ENCODE measurements at regions not wholly inside any gene's neighbourhood (a gene's known extent, or its start where the extent isn't known, plus 50 kb on each side); places are given as distances from the start of the nearest gene placed in this dataset.

DNA sequence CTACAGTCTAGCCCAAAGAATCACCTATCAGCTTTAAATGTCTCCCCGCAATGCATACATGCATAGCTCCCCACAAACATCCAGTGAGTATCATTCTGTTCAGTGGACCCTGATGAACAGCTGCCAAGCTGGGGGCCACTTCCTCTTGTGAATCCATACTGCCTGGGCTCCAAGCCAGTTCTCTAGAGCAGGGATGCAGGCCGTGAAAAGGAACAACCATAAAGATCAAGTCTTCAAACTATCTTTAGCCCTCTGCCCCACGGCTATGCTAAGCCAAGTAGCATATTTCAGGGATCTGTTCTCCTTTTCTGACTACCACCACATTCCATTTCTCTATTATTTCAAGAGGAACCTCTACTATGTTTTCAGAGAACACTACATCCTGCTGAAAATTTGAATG is 191.7 kb upstream of the BTBD3 start:
- TF ChIP-seq POLR2A (IDR thresholded peaks at IDR 0.05; ENCODE audit: low read length) (no peak), GATA1 (IDR thresholded peaks at IDR 0.05; ENCODE audit: low read depth, low read length) (no peak)
- DNase-seq, result no peak

DNA sequence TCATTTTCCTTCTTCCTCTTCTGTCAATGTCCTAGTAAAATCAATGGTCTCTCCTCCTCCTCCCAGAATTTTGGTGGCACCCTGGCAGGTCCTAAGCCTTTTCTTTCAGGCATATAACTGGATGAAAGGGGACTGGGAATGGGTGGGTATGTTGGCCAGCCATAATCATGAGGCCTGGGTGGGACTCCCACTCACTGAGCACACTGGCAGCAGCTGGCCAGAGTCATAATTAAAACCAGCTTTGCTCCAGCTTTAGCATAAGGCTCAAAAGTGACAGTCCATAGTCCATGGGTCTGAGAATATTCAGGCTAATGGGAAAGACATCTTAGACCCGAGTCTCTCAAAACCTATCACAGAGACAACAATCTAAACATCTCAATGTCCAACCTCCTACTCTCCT is 190.0 kb upstream of the BTBD3 start:
- no peak for DNase-seq
- no peak for TF ChIP-seq GATA1 (IDR thresholded peaks at IDR 0.05; ENCODE audit: low read depth, low read length)
- TF ChIP-seq POLR2A (IDR thresholded peaks at IDR 0.05; ENCODE audit: low read length), result no peak

DNA sequence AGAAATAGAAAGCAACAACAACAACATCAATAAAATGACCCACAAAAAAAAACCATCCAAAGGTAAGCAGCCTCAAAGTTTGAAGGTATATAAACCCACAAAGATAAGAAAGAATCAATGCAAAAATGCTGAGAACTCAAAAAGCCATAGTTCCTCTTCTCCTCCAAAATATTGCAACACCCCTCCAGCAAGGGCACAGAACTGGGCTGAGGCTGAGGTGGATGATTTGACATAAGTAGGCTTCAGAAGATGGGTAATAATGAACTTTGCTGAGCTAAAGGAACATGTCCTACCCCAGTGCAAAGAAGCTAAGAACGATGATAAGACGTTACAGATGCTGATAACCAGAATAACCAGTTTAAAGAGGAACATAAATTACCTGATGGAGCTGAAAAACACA is 188.8 kb upstream of the BTBD3 start:
- no peak for TF ChIP-seq GATA1 (IDR thresholded peaks at IDR 0.05; ENCODE audit: low read depth, low read length)
- TF ChIP-seq POLR2A (IDR thresholded peaks at IDR 0.05; ENCODE audit: low read length), result no peak
- no peak for DNase-seq

DNA sequence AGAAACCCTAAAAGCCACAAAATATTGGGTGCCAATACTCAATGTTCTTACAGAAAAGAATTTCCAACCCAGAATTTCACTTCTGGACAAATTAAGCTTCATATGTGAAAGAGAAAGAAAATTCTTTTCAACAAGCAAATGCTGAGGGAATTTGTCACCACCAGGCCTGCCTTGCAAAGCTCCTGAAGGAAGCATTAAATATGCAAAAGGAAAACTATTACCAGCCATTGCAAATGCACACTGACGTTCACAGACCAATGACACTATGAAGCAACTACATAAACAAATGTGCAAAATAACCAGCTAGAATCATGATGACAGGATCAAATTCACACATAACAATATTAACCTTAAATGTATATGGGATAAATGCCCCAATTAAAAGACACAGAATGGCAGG is 187.9 kb upstream of the BTBD3 start:
- TF ChIP-seq POLR2A (IDR thresholded peaks at IDR 0.05; ENCODE audit: low read length), result no peak
- TF ChIP-seq GATA1 (IDR thresholded peaks at IDR 0.05; ENCODE audit: low read depth, low read length), result no peak
- DNase-seq, result no peak

DNA sequence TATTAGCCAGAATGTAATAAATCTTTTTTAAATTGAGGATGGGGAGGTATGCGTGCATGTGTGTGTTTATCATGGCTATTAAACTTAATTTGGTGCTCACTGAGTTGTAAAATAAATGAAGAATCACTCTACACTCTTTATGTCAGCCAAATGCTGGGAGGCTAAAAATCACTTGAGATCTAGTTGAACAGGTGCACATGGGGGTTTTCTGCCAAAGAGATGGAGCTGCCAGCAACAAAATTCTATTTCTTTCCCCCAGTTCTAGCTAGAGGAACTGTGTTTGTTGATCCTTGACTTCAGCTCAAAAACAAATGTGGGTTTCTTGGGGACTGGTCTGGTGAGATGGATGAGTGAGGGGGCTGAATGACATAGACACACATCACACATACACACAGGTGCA is 183.3 kb upstream of the BTBD3 start:
- no peak for DNase-seq

DNA sequence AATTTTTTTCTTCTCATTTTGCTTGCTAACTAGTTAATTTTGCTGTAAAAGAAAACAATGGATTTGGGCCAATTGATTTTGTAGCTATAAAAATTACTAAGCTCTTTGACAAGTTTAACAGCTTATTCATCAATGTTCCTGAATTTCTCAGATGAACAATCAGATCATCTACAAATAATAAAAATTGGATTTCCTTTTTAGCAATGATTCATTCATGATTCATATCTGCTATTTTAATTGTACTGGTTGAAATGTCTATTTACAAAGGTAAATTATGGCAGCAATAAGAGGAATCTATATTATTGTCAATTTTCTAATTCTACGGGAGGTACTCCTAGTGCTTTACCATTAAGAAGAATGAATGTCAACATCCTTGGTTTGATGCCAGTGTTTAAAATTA is 178.8 kb upstream of the BTBD3 start:
- TF ChIP-seq GATA1 (IDR thresholded peaks at IDR 0.05; ENCODE audit: low read depth, low read length) (no peak), POLR2A (IDR thresholded peaks at IDR 0.05; ENCODE audit: low read length) (no peak)
- DNase-seq, result no peak

More for the DNA sequence above, 183.3 kb upstream of the BTBD3 start:
- TF ChIP-seq POLR2A (IDR thresholded peaks at IDR 0.05; ENCODE audit: low read length) (no peak), GATA1 (IDR thresholded peaks at IDR 0.05; ENCODE audit: low read depth, low read length) (no peak)

DNA sequence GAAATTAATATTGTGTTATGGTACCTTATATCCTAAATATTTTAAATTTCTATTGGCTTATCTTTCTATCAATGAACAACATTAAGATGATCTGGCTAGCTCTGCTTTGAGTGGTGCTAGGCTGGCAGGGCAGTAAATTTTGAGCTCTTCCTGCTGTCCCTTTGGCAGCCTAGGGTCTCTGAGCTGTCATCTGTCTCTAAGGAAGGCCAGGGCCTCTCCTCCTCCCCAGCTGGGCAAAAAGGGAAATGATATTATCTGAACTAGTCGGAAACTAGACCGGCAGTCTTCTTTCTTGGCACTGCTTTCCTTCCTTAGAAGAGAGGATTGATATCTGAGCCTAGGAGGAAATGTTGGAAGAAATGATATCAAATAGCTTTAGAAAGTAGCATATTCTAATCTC is 176.7 kb upstream of the BTBD3 start:
- TF ChIP-seq GATA1 (IDR thresholded peaks at IDR 0.05; ENCODE audit: low read depth, low read length) (no peak), POLR2A (IDR thresholded peaks at IDR 0.05; ENCODE audit: low read length) (no peak)
- DNase-seq, result no peak

DNA sequence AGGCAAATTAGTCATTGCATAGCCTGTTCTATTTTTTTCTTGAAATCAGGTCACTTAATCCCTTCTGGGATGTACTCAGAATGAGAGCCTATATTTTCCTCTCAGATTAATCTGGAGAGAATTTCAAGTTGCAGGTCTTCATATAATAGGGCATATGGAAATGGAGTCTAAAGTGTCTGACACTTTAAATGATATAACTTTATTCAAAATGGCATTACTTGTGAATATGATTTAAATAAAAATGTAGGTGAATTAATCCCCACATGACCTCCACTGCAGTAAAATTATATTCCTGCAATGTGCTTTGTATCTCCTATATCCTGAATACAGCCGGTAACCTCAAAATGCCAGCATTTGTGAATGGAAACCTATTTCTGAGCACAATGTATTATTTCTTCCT is 172.5 kb upstream of the BTBD3 start:
- TF ChIP-seq POLR2A (IDR thresholded peaks at IDR 0.05; ENCODE audit: low read length), result no peak
- no peak for TF ChIP-seq GATA1 (IDR thresholded peaks at IDR 0.05; ENCODE audit: low read depth, low read length)
- no peak for DNase-seq

DNA sequence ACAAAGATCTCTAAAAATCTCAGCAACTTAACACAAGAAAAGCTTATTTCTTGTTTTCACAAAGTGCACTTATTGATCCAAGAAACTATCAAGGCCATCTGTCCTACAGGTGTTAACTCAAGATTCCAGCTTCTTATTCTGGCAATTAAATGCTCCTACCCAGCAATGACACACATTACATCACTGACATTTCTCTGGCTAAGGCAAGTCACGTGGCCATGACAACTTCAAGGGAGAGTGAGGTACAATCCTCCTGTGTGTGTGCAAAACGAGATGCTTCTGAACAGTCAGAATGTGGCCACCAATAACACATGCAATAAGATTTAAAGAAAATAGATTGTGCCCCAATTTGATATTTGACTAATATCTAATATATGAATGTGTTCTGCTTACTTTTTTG is 169.3 kb upstream of the BTBD3 start:
- TF ChIP-seq GATA1 (IDR thresholded peaks at IDR 0.05; ENCODE audit: low read depth, low read length) (no peak), POLR2A (IDR thresholded peaks at IDR 0.05; ENCODE audit: low read length) (no peak)
- DNase-seq, result no peak

DNA sequence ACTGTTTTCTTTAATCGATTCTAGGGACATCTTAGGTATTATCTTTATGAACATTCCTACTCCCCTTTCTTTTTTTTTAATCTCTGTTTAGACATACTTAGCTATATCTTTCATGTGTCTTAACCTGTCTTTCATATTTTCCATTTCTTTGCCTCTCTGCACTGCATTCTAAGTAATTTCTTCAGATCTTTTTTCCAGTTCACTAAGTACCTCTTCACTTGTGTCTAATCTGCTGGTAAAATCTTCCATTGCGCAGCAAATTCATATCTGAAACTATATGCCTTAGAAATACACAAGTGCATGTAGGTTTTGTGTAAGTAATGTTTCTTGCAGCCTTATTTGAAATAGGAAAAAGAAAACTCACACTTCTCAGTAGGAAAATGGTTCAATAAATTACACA is 165.4 kb upstream of the BTBD3 start:
- no peak for DNase-seq

DNA sequence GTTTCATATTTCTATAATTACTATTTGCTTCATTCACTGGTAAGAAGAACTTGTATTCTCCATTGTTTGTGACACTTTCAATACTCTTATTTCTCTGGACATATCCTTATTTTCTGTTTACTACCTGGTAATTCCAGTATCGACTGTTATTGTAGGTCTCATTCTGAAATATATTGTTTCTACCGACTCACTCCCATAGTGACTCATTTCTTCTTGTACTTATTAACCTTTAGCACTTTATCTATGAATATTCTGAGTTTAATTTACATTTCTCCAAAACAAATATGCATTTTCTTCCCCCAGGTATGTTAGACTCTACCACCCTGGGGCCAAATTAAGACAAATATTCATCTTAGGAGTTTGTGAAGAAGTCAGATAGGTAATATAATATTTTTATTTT is 164.5 kb upstream of the BTBD3 start:
- TF ChIP-seq GATA1 (IDR thresholded peaks at IDR 0.05; ENCODE audit: low read depth, low read length) (no peak), POLR2A (IDR thresholded peaks at IDR 0.05; ENCODE audit: low read length) (no peak)
- DNase-seq, result no peak

More for the DNA sequence above, 165.4 kb upstream of the BTBD3 start:
- no peak for TF ChIP-seq GATA1 (IDR thresholded peaks at IDR 0.05; ENCODE audit: low read depth, low read length)
- TF ChIP-seq POLR2A (IDR thresholded peaks at IDR 0.05; ENCODE audit: low read length), result no peak

DNA sequence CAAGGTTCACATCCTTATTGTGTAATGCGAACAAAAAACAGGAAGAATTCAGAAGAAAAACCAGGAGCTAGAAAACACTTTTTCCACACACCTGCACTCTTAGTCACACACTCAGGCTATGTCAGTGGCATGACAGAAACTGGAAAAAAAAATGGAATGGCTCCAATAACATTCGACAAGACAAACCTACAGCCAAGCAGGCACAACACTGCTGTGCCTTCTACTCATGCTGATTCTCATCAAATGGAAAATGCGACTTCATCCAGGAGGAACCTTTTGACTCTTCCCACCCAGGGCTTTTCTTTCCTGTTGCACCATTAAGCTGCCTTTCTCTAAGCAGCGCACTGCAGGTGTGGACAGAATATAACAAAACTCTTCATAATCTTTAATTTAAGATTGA is 163.2 kb upstream of the BTBD3 start:
- no peak for DNase-seq
- no peak for TF ChIP-seq GATA1 (IDR thresholded peaks at IDR 0.05; ENCODE audit: low read depth, low read length)
- TF ChIP-seq POLR2A (IDR thresholded peaks at IDR 0.05; ENCODE audit: low read length), result no peak

DNA sequence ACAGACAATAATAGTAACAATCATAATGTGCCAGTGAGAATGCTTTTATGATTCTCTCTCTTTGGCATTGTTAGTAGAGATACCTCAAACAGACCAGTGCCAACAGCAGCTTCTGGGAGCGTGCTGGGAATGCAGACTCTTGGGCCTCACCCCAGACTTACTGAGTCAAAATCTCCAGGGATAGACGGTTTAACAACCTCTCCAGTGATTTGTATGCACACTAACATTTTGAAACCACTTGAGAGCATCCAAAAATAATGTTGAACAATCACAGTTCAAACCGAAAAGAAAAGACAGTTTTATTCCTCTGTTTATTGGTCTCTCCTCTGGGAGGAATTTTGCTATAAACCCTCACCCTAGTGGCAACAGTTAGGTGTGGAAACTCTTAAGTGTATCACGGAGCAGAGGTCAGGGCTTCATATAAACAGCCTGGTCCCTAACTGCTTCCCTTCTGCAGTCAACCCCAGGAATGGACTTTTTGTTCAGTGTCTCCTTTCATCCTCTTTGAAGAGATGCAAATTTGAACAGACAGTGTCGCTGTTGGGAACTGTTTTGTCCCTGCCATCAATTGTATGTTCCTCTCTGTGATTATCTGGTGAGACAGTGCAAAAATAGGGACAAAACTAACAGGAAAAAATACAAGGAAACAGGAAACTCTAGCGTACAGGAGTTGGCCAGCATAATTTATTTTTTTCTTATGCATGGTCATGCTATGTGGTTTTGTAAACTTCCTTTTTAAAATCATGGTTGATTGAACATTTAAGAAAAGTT is 162.4 kb upstream of the BTBD3 start:
- DNase-seq, result no peak
- TF ChIP-seq GATA1 (IDR thresholded peaks at IDR 0.05; ENCODE audit: low read depth, low read length) (no peak), POLR2A (IDR thresholded peaks at IDR 0.05; ENCODE audit: low read length) (no peak)

DNA sequence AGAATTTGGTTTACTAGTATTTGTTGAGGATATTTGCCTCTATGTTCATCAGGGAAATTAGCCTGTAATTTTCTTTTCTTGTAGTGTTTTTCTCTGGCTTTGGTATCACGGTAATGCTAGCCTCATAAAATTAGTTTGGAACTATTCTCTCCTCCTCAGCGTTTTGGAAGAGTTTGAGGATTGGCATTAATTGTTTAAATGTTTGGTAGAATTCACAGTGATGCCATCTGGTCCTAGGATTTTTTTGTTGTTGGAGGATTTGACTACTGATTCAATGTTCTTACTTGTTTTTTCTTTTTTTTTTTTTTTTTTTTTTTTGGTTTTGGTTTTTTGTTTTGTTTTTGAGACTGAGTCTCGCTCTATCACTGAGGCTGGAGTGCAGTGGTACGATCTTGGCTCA is 156.2 kb upstream of the BTBD3 start:
- TF ChIP-seq GATA1 (IDR thresholded peaks at IDR 0.05; ENCODE audit: low read depth, low read length) (no peak), POLR2A (IDR thresholded peaks at IDR 0.05; ENCODE audit: low read length) (no peak)
- no peak for DNase-seq

DNA sequence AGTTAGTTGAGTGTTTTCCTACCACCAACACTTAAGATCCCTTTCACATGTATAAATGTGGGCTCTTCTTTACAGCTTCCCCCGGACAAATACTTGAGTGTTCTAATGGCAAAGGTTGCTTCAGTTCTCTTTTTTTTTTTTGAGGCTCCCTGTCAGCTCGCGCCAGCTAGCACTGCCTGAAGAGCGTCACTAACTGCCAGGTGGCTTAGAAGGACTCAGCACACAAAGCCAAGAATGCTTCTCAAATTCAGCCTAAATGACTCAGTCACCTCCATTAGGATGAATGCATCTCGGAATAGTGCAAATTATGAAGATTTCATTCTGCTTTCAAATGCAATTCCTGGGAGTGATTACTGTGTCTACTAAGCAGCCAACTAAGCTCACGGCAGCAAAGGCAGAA is 150.7 kb upstream of the BTBD3 start:
- no peak for DNase-seq
- no peak for TF ChIP-seq POLR2A (IDR thresholded peaks at IDR 0.05; ENCODE audit: low read length)
- no peak for TF ChIP-seq GATA1 (IDR thresholded peaks at IDR 0.05; ENCODE audit: low read depth, low read length)
